Lower leg skin (tissue), 3 donors: ENCODE measurements at regions not wholly inside any gene's neighbourhood (a gene's known extent, or its start where the extent isn't known, plus 50 kb on each side); places are given as distances from the start of the nearest gene placed in this dataset.

Experiments
- POLR2A ChIP-seq, 2 donors: fragments of 450-650 bp; IDR thresholded peaks; one replicate each; pipeline ENCODE4 v1.6.1; 2016 to 2017; ENCODE audit warnings: antibody characterized with exemption in 2 of 2, mild to moderate bottlenecking in 1 of 2, moderate library complexity in 1 of 2
- TF ChIP-seq, protein P1 (sequence below), 3 donors: fragments of 450-650 bp; IDR thresholded peaks; one replicate each; pipeline ENCODE4 v1.5.1; 2016; ENCODE audit warnings: antibody characterized with exemption in 3 of 3, mild to moderate bottlenecking in 3 of 3, moderate library complexity in 2 of 3

DNA sequence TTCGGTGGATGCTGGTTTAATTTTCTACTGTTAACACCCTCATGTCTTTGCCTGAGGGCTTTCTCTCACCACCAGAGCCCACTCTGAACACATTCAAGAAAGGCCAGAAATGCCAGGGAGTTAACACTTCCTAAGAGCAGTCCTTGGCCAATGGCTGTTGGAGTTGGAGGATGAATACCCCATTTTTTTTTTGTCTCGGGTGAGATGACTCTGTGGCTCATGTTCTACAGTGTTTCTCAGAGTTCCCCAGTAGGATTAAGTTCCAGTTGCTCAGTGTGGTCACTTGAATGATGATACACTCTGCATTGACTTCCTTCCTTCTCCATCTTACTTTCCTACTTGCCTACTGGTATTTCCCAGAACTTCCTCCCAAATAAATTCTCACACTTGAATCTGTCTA, 65.8 kb downstream of the FOS start:
- TF ChIP-seq POLR2A (IDR thresholded peaks at IDR 0.05) = no peak
- TF ChIP-seq, protein P1, sequence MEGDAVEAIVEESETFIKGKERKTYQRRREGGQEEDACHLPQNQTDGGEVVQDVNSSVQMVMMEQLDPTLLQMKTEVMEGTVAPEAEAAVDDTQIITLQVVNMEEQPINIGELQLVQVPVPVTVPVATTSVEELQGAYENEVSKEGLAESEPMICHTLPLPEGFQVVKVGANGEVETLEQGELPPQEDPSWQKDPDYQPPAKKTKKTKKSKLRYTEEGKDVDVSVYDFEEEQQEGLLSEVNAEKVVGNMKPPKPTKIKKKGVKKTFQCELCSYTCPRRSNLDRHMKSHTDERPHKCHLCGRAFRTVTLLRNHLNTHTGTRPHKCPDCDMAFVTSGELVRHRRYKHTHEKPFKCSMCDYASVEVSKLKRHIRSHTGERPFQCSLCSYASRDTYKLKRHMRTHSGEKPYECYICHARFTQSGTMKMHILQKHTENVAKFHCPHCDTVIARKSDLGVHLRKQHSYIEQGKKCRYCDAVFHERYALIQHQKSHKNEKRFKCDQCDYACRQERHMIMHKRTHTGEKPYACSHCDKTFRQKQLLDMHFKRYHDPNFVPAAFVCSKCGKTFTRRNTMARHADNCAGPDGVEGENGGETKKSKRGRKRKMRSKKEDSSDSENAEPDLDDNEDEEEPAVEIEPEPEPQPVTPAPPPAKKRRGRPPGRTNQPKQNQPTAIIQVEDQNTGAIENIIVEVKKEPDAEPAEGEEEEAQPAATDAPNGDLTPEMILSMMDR (IDR thresholded peaks at IDR 0.05) = no peak
